ENCODE measurements at regions not wholly inside any gene's neighbourhood (a gene's known extent, or its start where the extent isn't known, plus 50 kb on each side); places are given as distances from the start of the nearest gene placed in this dataset.

GRCh38 chr4:133856731-133857355 is 344.7 kb downstream of the PABPC4L start:
- H3K9me3 ChIP-seq (ENCODE audit: control insufficient read depth, insufficient read depth, low read depth, low read length) = no peaks in the 10 kb centered on the region
- H3K36me3 ChIP-seq (ENCODE audit: control insufficient read depth, insufficient read depth, low read length) = no peaks in the 10 kb centered on the region
- DNase-seq (ENCODE audit: low read depth, low spot score) = no peak
- intact Hi-C loops (cut with micrococcal nuclease; ENCODE audit: unreplicated experiment) (no loop called here), in situ Hi-C loops (cut with HindIII; ENCODE audit: low pct_unique_long_range_greater_than_20kb, low sequenced_read_pairs) (no loop called here)
- ChIA-PET POLR2A (no interaction called here), CTCF (no interaction called here)
- H3K27ac ChIP-seq (ENCODE audit: low read length) = no peak overlapping the region
- no peak for TF ChIP-seq SIN3A (IDR thresholded peaks at IDR 0.05; ENCODE audit: borderline replicate concordance, insufficient read depth, low read depth, low read length)
- no peak for TF ChIP-seq TCF7L2 (IDR thresholded peaks at IDR 0.05; ENCODE audit: low read depth, low read length)
- TF ChIP-seq POLR2AphosphoS5 (IDR thresholded peaks at IDR 0.05; ENCODE audit: low read depth, low read length) = no peak
- TF ChIP-seq, protein P1, sequence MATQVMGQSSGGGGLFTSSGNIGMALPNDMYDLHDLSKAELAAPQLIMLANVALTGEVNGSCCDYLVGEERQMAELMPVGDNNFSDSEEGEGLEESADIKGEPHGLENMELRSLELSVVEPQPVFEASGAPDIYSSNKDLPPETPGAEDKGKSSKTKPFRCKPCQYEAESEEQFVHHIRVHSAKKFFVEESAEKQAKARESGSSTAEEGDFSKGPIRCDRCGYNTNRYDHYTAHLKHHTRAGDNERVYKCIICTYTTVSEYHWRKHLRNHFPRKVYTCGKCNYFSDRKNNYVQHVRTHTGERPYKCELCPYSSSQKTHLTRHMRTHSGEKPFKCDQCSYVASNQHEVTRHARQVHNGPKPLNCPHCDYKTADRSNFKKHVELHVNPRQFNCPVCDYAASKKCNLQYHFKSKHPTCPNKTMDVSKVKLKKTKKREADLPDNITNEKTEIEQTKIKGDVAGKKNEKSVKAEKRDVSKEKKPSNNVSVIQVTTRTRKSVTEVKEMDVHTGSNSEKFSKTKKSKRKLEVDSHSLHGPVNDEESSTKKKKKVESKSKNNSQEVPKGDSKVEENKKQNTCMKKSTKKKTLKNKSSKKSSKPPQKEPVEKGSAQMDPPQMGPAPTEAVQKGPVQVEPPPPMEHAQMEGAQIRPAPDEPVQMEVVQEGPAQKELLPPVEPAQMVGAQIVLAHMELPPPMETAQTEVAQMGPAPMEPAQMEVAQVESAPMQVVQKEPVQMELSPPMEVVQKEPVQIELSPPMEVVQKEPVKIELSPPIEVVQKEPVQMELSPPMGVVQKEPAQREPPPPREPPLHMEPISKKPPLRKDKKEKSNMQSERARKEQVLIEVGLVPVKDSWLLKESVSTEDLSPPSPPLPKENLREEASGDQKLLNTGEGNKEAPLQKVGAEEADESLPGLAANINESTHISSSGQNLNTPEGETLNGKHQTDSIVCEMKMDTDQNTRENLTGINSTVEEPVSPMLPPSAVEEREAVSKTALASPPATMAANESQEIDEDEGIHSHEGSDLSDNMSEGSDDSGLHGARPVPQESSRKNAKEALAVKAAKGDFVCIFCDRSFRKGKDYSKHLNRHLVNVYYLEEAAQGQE (IDR thresholded peaks at IDR 0.05; ENCODE audit: insufficient read depth in 1 of 2, low read depth in 2 of 2, low read length in 1 of 2) = no peak
- TF ChIP-seq, protein P2, sequence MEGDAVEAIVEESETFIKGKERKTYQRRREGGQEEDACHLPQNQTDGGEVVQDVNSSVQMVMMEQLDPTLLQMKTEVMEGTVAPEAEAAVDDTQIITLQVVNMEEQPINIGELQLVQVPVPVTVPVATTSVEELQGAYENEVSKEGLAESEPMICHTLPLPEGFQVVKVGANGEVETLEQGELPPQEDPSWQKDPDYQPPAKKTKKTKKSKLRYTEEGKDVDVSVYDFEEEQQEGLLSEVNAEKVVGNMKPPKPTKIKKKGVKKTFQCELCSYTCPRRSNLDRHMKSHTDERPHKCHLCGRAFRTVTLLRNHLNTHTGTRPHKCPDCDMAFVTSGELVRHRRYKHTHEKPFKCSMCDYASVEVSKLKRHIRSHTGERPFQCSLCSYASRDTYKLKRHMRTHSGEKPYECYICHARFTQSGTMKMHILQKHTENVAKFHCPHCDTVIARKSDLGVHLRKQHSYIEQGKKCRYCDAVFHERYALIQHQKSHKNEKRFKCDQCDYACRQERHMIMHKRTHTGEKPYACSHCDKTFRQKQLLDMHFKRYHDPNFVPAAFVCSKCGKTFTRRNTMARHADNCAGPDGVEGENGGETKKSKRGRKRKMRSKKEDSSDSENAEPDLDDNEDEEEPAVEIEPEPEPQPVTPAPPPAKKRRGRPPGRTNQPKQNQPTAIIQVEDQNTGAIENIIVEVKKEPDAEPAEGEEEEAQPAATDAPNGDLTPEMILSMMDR (IDR thresholded peaks at IDR 0.05) = no peak
- ATAC-seq = no peak
- no TSS peak for BruUV-seq (replicated peaks)
- no peaks in the 10 kb centered on the region for H3K4me1 ChIP-seq (ENCODE audit: control insufficient read depth, insufficient read depth, low read length)
- H3K27me3 ChIP-seq (ENCODE audit: control insufficient read depth, insufficient read depth, low read length) = no peaks in the 10 kb centered on the region
- H3K4me3 ChIP-seq (ENCODE audit: low read depth in 2 of 2, low read length in 2 of 2) = no peak overlapping the region

DNA sequence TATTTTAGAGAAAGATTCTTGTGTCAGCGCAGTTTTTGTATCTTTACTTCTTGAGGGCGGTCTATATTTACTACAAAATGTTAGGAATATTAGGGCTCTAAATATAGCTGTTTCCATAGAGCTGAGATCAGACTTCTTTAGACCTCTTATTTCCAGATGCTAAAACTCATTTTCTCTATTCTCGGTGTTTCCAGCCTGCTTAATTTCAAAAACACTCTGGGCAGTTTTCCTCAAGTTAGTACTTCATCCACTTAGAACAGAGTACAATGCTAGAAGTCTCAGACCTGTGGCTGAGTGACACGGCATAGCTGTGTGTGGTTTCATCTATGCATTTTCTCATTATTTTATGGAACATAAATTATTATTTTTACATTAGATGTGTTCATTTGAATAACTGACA is 346.6 kb downstream of the PABPC4L start:
- H3K9me3 ChIP-seq (ENCODE audit: control insufficient read depth, insufficient read depth, low read depth, low read length) = no peaks in the 10 kb centered on the region
- no TSS peak for BruUV-seq (replicated peaks)
- no peaks in the 10 kb centered on the region for H3K36me3 ChIP-seq (ENCODE audit: control insufficient read depth, insufficient read depth, low read length)
- no peaks in the 10 kb centered on the region for H3K27me3 ChIP-seq (ENCODE audit: control insufficient read depth, insufficient read depth, low read length)
- CTCF ChIA-PET = no interaction called here
- H3K4me3 ChIP-seq (ENCODE audit: low read depth in 2 of 2, low read length in 2 of 2) = no peak overlapping the region
- in situ Hi-C loops (cut with HindIII; ENCODE audit: low pct_unique_long_range_greater_than_20kb, low sequenced_read_pairs) (no loop called here), intact Hi-C loops (cut with micrococcal nuclease; ENCODE audit: unreplicated experiment) (no loop called here)
- no peak for ATAC-seq
- H3K4me1 ChIP-seq (ENCODE audit: control insufficient read depth, insufficient read depth, low read length) = no peaks in the 10 kb centered on the region
- POLR2A ChIA-PET = interaction anchor here (0.6 kb wide), 1 partner anchor 1075 kb away, joined by 3 read pairs; no protein-coding TSS in a partner anchor
- no peak for DNase-seq (ENCODE audit: low read depth, low spot score)
- TF ChIP-seq TCF7L2 (IDR thresholded peaks at IDR 0.05; ENCODE audit: low read depth, low read length) (no peak), SIN3A (IDR thresholded peaks at IDR 0.05; ENCODE audit: borderline replicate concordance, insufficient read depth, low read depth, low read length) (no peak), POLR2AphosphoS5 (IDR thresholded peaks at IDR 0.05; ENCODE audit: low read depth, low read length) (no peak)
- TF ChIP-seq, protein P2 (IDR thresholded peaks at IDR 0.05) = no peak
- TF ChIP-seq, protein P1 (IDR thresholded peaks at IDR 0.05; ENCODE audit: insufficient read depth in 1 of 2, low read depth in 2 of 2, low read length in 1 of 2) = no peak
- H3K27ac ChIP-seq (ENCODE audit: low read length) = no peak overlapping the region

Measured in Panc1 (cell line).